ENCODE measurements at regions not wholly inside any gene's neighbourhood (a gene's known extent, or its start where the extent isn't known, plus 50 kb on each side); places are given as distances from the start of the nearest gene placed in this dataset.

DNA sequence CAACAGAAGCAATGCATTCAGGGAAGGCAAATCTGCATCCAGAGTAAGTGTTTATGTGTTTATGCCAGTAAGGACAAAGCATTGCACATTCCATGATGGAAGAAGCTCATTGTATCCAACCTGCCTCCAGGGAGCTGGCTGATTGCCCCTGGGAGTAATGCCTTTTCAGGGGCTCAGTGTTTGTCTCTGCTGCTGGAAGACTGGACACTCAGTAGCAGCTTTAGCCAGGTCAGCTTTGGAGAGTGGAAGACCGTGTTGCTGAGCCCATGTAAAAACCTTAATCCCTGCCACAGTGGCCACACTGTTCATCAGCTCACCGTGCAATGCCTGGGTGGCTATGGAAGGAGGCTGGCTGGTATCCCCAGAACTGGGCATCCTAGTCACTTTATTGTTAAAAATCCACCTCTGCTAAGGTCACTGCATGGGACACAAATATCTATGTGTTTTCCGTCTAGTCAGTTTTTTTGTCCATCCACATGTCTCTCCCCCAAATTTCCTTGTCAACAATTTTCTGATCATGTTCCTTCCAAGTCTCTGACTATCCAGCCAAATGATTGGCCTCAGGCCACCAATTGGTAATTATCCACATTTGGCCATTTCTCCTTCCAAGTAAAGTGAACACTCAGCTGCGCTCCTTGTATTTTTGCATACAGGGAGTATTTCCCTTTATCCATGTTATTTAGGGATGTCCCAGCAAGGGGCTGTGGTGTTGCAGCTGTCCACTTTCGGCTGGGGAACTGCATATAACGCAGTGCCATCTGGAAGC is 2044.5 kb upstream of the AGA start:
- Histone ChIP-seq H3K36me3 (no peaks in the 10 kb centered on the region), H3K9me3 (no peaks in the 10 kb centered on the region)

GRCh38 chr4:179492260-179493080 is 2050.2 kb upstream of the AGA start:
- TF ChIP-seq CTCF (IDR thresholded peaks at IDR 0.05) = no peak
- Histone ChIP-seq H3K9me3 (no peaks in the 10 kb centered on the region), H3K4me3 (ENCODE audit: low read depth in 1 of 2, low read length in 1 of 2) (no peak overlapping the region), H3K4me1 (ENCODE audit: control insufficient read depth in 1 of 2, insufficient read depth in 1 of 2, low read depth in 1 of 2, low read length in 1 of 2) (no peaks in the 10 kb centered on the region), H3K27ac (no peak overlapping the region), H3K36me3 (no peaks in the 10 kb centered on the region), H3K27me3 (no peaks in the 10 kb centered on the region)

More for the DNA sequence above, 2044.5 kb upstream of the AGA start:
- TF ChIP-seq CTCF (IDR thresholded peaks at IDR 0.05) = no peak
- H3K27ac ChIP-seq = no peak overlapping the region
- H3K27me3 ChIP-seq = no peaks in the 10 kb centered on the region
- H3K4me1 ChIP-seq (ENCODE audit: control insufficient read depth in 1 of 2, insufficient read depth in 1 of 2, low read depth in 1 of 2, low read length in 1 of 2) = no peaks in the 10 kb centered on the region
- no peak overlapping the region for H3K4me3 ChIP-seq (ENCODE audit: low read depth in 1 of 2, low read length in 1 of 2)

- Histone ChIP-seq H3K9me3 (no peaks in the 10 kb centered on the region), H3K36me3 (no peaks in the 10 kb centered on the region), H3K4me3 (ENCODE audit: low read depth in 1 of 2, low read length in 1 of 2) (no peak overlapping the region), H3K27ac (no peak overlapping the region), H3K4me1 (ENCODE audit: control insufficient read depth in 1 of 2, insufficient read depth in 1 of 2, low read depth in 1 of 2, low read length in 1 of 2) (no peaks in the 10 kb centered on the region), H3K27me3 (no peaks in the 10 kb centered on the region)
- TF ChIP-seq CTCF (IDR thresholded peaks at IDR 0.05) = no peak
Observed at GRCh38 chr4:179503976-179504375, 2061.7 kb upstream of the AGA start.

- H3K27ac ChIP-seq = no peak overlapping the region
Observed at GRCh38 chr4:179509489-179509888, 2067.3 kb upstream of the AGA start.

DNA sequence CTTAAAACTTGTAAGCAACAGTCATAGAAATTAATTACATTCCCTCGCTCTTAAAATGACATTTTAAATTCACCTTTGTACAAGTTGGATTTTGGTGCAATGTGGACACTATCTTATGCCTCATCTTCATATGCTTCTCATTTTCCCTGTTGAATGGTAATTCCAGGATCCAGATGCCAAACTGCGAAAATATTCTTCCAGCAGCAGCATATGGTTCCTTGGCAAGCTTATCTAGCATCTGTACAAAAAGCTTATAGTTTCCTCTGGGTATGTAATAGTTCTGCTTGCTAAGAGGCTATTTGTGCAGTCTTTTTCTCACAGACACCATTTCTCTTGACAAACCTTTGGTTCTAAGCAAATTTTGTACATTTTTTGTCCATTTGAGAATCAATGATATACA is 2079.7 kb upstream of the AGA start:
- Histone ChIP-seq H3K27ac (no peak overlapping the region), H3K36me3 (no peaks in the 10 kb centered on the region), H3K9me3 (no peaks in the 10 kb centered on the region), H3K4me3 (ENCODE audit: low read depth in 1 of 2, low read length in 1 of 2) (no peak overlapping the region), H3K4me1 (ENCODE audit: control insufficient read depth in 1 of 2, insufficient read depth in 1 of 2, low read depth in 1 of 2, low read length in 1 of 2) (no peaks in the 10 kb centered on the region), H3K27me3 (no peaks in the 10 kb centered on the region)
- TF ChIP-seq CTCF (IDR thresholded peaks at IDR 0.05) = no peak

More at GRCh38 chr4:179509489-179509888, 2067.3 kb upstream of the AGA start:
- no peaks in the 10 kb centered on the region for H3K27me3 ChIP-seq
- H3K36me3 ChIP-seq = no peaks in the 10 kb centered on the region
- no peak for TF ChIP-seq CTCF (IDR thresholded peaks at IDR 0.05)
- H3K4me3 ChIP-seq (ENCODE audit: low read depth in 1 of 2, low read length in 1 of 2) = no peak overlapping the region
- H3K4me1 ChIP-seq (ENCODE audit: control insufficient read depth in 1 of 2, insufficient read depth in 1 of 2, low read depth in 1 of 2, low read length in 1 of 2) = no peaks in the 10 kb centered on the region
- no peaks in the 10 kb centered on the region for H3K9me3 ChIP-seq
